Stimulated activated effector memory CD8-positive, alpha-beta T cell treated with anti-CD3 and anti-CD28 coated beads, Interleukin-12 subunit alpha, Interleukin-12 subunit beta, amount 100 ng/mL, for 72 hours (primary cell): ENCODE measurements at regions not wholly inside any gene's neighbourhood (a gene's known extent, or its start where the extent isn't known, plus 50 kb on each side); places are given as distances from the start of the nearest gene placed in this dataset.
A peak's percentile ranks its signal among the peaks of the same experiment; 100 is the strongest.
"Not testable (repeated sequence)": the region's sequence is repeated elsewhere in the genome, so short reads cannot be mapped to it uniquely, and the experiment has no call there.

Experiments used
- ATAC-seq: fragments of 150-1000 bp; cut with Tn5 transposase; 2 replicates; pipeline ENCODE4 v1.10.0; 2021
- DNase-seq, 2 donors: peaks; one replicate each; pipeline ENCODE4 v3.0.0; 2021 to 2022; ENCODE audit warnings: low spot score in 2 of 2
- H3K27ac Mint-ChIP-seq: one replicate; pipeline ENCODE4 v1.8.0; 2022; ENCODE audit warnings: mild to moderate bottlenecking, mixed read lengths
- H3K36me3 Mint-ChIP-seq: one replicate; pipeline ENCODE4 v1.8.0; 2022; ENCODE audit warnings: mild to moderate bottlenecking, mixed read lengths
- H3K4me1 Mint-ChIP-seq: one replicate; pipeline ENCODE4 v1.8.0; 2022; ENCODE audit warnings: mixed read lengths
- H3K4me3 Mint-ChIP-seq: one replicate; pipeline ENCODE4 v1.8.0; 2022; ENCODE audit warnings: mild to moderate bottlenecking, mixed read lengths
- H3K9me3 Mint-ChIP-seq: one replicate; pipeline ENCODE4 v1.8.0; 2022; ENCODE audit warnings: mixed read lengths

DNA sequence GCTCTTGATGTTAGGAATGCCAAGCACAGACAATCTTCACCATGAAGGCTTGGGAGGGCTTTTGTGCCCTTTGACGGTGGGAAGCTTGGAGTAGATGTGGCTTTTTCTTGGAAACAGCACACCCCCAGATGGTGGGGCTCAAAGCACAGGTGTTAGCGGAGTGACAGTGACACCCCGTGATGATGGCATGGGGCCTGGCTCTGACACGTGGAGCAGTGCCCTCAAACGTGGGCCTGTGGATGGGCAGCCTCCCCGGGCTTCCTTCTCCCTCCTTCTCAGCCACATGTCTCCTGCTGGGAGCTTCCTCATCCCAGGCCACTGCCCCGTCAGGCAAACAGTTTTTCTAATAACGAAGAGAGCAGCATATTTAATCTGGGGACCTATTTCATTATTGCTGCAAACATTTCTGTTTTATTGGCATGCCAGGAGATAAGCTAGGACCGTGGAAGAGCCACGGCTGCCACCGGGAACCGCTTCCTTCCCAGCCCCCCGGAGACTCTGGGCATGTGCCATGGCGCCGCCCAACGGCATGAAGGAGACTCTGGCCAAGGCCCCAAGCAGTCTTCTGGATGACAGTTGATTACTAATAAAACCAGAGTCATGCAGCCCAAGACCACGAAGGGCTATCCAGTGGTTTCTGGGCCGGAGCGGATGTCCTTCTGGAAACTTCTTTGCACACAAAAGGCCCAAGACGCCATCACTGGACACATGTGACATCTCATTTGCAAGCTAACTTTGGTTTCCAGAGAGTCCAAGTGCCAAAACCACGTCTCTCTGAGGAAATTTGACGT lies 280.3 kb upstream of the FOXF1 start:
- no peak overlapping the region for H3K4me3 Mint-ChIP-seq

GRCh38 chr16:86231321-86231995 lies 278.9 kb upstream of the FOXF1 start:
- H3K9me3 Mint-ChIP-seq, result no peaks in the 10 kb centered on the region
- H3K4me1 Mint-ChIP-seq, result no peaks in the 10 kb centered on the region
- ATAC-seq (no peak), DNase-seq (no peak)
- no peak overlapping the region for H3K27ac Mint-ChIP-seq
- H3K4me3 Mint-ChIP-seq, result no peak overlapping the region
- no peaks in the 10 kb centered on the region for H3K36me3 Mint-ChIP-seq

More for the DNA sequence above, 280.3 kb upstream of the FOXF1 start:
- DNase-seq, result no peak
- Mint-ChIP-seq H3K4me1 (no peaks in the 10 kb centered on the region), H3K9me3 (no peaks in the 10 kb centered on the region), H3K36me3 (no peaks in the 10 kb centered on the region), H3K27ac (no peak overlapping the region)
- no peak for ATAC-seq

GRCh38 chr16:86231996-86232350 lies 278.4 kb upstream of the FOXF1 start:
- Mint-ChIP-seq H3K4me1 (no peaks in the 10 kb centered on the region), H3K27ac (no peak overlapping the region), H3K4me3 (no peak overlapping the region), H3K9me3 (no peaks in the 10 kb centered on the region), H3K36me3 (no peaks in the 10 kb centered on the region)
- DNase-seq (no peak), ATAC-seq (no peak)

- ATAC-seq (no peak), DNase-seq (no peak)
- Mint-ChIP-seq H3K27ac (no peak overlapping the region), H3K36me3 (no peaks in the 10 kb centered on the region), H3K4me3 (no peak overlapping the region), H3K4me1 (no peaks in the 10 kb centered on the region), H3K9me3 (no peaks in the 10 kb centered on the region)
Observed at GRCh38 chr16:86232496-86232895, 277.8 kb upstream of the FOXF1 start.

DNA sequence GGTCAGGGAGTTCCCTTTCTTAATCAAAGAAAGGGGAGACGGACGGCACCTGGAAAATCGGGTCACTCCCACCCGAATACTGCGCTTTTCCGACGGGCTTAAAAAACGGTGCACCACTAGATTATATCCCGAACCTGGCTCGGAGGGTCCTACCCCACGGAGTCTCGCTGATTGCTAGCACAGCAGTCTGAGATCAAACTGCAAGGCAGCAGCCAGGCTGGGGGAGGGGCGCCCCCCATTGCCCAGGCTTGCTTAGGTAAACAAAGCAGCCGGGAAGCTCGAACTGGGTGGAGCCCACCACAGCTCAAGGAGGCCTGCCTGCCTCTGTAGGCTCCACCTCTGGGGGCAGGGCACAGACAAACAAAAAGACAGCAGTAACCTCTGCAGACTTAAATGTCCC lies 276.8 kb upstream of the FOXF1 start:
- not testable (repeated sequence) for H3K4me3 Mint-ChIP-seq, DNase-seq, H3K9me3 Mint-ChIP-seq, H3K36me3 Mint-ChIP-seq, ATAC-seq, H3K4me1 Mint-ChIP-seq, H3K27ac Mint-ChIP-seq

- DNase-seq (no peak), ATAC-seq (no peak)
- no peak overlapping the region for H3K27ac Mint-ChIP-seq
- H3K9me3 Mint-ChIP-seq, result no peaks in the 10 kb centered on the region
- H3K36me3 Mint-ChIP-seq, result no peaks in the 10 kb centered on the region
- no peaks in the 10 kb centered on the region for H3K4me1 Mint-ChIP-seq
- H3K4me3 Mint-ChIP-seq, result no peak overlapping the region
Observed at GRCh38 chr16:86239381-86239780, 270.9 kb upstream of the FOXF1 start.

DNA sequence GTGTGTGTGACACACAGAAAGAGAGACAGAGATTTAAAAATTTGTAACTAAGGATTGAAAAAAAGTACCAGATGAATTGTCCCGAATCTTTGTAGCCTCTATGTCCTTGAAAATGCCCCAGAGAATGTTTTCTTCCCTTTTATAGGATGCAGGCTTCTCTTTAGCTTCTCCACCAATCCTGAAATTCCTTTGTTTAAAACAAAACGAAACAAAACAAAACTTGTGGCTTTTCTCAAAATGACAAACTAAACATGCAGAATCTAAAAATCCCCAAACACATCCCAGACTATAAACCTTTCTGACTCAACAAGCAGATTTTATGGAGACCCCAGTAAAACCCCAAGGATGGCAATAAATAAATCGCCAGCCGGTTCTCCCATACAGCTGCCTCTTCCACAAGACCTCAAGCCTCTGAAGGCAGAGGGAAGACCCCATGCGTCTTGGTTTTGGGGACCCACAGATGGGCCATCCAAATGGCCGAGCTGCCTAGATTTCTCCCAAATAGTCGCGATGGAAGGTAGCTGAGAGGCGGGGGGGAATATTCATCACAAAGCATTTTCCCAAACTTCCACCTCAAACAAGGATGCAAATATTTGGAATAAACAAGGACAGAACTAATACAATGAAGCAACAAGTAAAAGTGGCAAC lies 269.5 kb upstream of the FOXF1 start:
- Mint-ChIP-seq H3K4me3 (no peak overlapping the region), H3K27ac (no peak overlapping the region), H3K36me3 (no peaks in the 10 kb centered on the region), H3K9me3 (no peaks in the 10 kb centered on the region), H3K4me1 (no peaks in the 10 kb centered on the region)
- no peak for ATAC-seq
- DNase-seq, result peak in 1 of 2 donors; percentile 29

GRCh38 chr16:86241681-86242080 lies 268.6 kb upstream of the FOXF1 start:
- H3K4me1 Mint-ChIP-seq, result no peaks in the 10 kb centered on the region
- ATAC-seq, result no peak
- no peak overlapping the region for H3K4me3 Mint-ChIP-seq
- H3K27ac Mint-ChIP-seq, result no peak overlapping the region
- no peaks in the 10 kb centered on the region for H3K36me3 Mint-ChIP-seq
- H3K9me3 Mint-ChIP-seq, result no peaks in the 10 kb centered on the region
- DNase-seq, result peak in 1 of 2 donors; percentile 7

- H3K4me3 Mint-ChIP-seq, result no peak overlapping the region
- ATAC-seq, result no peak
Observed at GRCh38 chr16:86242244-86243122, 267.8 kb upstream of the FOXF1 start.

DNA sequence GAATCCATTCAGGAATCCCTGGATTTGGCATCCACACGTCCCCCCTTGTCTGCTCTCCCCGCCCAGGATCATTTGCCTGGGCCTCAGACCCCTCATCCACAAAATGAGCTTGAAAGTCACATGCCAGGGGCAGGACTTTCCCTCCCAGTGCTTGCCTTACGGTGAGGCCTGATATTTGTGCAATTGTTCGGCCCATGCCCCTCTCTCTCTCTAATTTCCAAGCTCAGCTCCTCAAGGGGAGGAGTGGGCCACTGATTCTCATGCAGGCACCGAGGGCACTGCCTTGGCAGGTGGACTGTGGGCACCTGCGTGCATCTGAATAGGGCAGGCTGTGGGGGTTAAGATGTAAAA lies 267.2 kb upstream of the FOXF1 start:
- Mint-ChIP-seq H3K4me1 (no peaks in the 10 kb centered on the region), H3K9me3 (no peaks in the 10 kb centered on the region)

More at GRCh38 chr16:86242244-86243122, 267.8 kb upstream of the FOXF1 start:
- Mint-ChIP-seq H3K27ac (no peak overlapping the region), H3K9me3 (no peaks in the 10 kb centered on the region), H3K36me3 (no peaks in the 10 kb centered on the region), H3K4me1 (no peaks in the 10 kb centered on the region)
- DNase-seq, result peak in 1 of 2 donors; percentile 20

GRCh38 chr16:86243571-86244154 lies 266.7 kb upstream of the FOXF1 start:
- Mint-ChIP-seq H3K36me3 (no peaks in the 10 kb centered on the region), H3K4me1 (no peaks in the 10 kb centered on the region), H3K9me3 (no peaks in the 10 kb centered on the region), H3K27ac (no peak overlapping the region), H3K4me3 (no peak overlapping the region)
- peak in 1 of 2 donors; percentile 18 for DNase-seq
- ATAC-seq, result no peak

More for the DNA sequence above, 267.2 kb upstream of the FOXF1 start:
- H3K27ac Mint-ChIP-seq, result no peak overlapping the region
- ATAC-seq, result no peak
- H3K4me3 Mint-ChIP-seq, result no peak overlapping the region
- DNase-seq, result peak in 1 of 2 donors; percentile 33
- no peaks in the 10 kb centered on the region for H3K36me3 Mint-ChIP-seq

DNA sequence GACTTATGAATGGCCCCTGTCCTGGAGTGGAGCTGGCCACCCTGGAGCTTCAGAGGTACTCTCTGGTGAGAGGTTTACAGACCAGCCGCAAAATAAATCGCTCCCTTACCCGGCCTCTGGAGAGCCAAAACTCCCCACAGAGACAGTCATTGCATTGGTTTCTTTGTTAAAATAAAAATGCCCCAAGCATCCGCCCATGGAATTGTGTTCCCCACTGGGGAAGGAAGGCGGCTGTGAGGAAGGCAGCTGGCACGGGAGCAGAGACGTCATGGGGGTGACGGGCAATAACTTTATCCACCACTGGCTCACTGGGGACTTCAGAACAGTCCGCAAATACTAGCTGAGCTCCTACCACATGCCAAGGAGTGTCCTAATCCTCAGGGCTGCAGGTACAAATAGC lies 266.2 kb upstream of the FOXF1 start:
- H3K27ac Mint-ChIP-seq, result no peak overlapping the region
- H3K36me3 Mint-ChIP-seq, result no peaks in the 10 kb centered on the region
- no peaks in the 10 kb centered on the region for H3K4me1 Mint-ChIP-seq
- no peak overlapping the region for H3K4me3 Mint-ChIP-seq
- peak in 1 of 2 donors; percentile 17 for DNase-seq
- H3K9me3 Mint-ChIP-seq, result no peaks in the 10 kb centered on the region
- ATAC-seq, result no peak

DNA sequence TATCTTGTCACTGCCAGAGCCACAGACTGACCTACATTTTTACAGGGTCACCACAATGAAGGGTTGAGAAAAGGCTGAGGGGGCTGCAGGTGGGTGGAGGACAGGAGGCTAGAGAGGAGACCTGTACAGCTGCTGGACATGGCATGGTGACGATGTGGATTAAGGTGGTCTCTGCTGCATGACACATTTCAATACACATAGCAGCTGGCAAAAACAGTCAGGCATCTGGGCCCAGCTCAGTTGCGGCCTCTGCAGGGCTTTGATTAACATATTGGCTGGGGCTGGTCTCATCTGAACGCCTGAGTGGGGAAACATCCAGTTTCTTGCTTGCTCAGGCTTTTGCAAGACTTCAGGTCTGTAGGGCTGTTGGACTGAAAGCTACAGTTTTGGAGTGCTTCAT lies 265.4 kb upstream of the FOXF1 start:
- H3K9me3 Mint-ChIP-seq, result no peaks in the 10 kb centered on the region
- no peaks in the 10 kb centered on the region for H3K4me1 Mint-ChIP-seq
- no peak overlapping the region for H3K4me3 Mint-ChIP-seq
- no peaks in the 10 kb centered on the region for H3K36me3 Mint-ChIP-seq
- ATAC-seq (no peak), DNase-seq (peak in 1 of 2 donors; percentile 18)
- no peak overlapping the region for H3K27ac Mint-ChIP-seq

DNA sequence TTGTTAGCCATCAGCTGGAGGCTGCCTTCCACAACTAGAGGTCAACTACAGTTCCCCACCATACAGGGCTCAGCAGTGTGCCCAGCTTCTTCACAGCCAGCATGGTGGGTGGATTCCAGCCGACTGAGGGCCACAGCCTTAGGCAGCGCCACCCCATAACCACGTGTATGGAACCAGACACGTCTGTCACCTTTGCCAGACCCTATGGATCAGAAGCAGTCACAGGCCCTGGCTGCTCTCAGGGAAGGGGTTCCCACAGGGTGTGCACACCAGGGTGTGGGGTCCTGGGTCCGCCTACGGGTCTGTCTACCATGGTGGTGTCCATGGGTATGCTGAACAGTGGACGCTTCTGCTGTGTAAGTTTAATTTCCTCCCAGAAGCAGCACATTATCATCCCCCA lies 265.0 kb upstream of the FOXF1 start:
- no peaks in the 10 kb centered on the region for H3K4me1 Mint-ChIP-seq
- H3K4me3 Mint-ChIP-seq, result no peak overlapping the region
- no peak overlapping the region for H3K27ac Mint-ChIP-seq
- DNase-seq (no peak), ATAC-seq (no peak)
- H3K9me3 Mint-ChIP-seq, result no peaks in the 10 kb centered on the region
- H3K36me3 Mint-ChIP-seq, result no peaks in the 10 kb centered on the region

DNA sequence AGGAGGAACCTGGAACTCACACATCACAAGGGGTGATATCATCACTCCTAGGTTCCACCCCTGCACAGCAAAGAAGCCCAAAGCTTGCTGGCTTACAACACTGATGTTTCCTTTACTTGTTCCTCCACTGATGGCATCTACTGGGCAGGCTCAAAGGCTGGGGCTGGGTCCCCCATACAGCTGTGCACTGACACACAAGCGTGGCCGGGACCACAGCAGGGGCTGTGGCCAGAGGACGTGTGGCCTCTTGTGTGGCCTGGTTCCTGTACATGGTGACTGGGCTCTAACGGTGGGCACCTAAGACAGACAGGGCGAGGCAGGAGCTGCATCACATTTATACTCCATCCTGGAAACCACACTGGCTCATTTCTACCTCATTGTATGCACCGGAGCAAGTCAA lies 264.4 kb upstream of the FOXF1 start:
- H3K9me3 Mint-ChIP-seq, result no peaks in the 10 kb centered on the region
- no peak overlapping the region for H3K4me3 Mint-ChIP-seq
- DNase-seq (peak in 1 of 2 donors; percentile 38), ATAC-seq (no peak)
- H3K36me3 Mint-ChIP-seq, result no peaks in the 10 kb centered on the region
- H3K27ac Mint-ChIP-seq, result no peak overlapping the region
- no peaks in the 10 kb centered on the region for H3K4me1 Mint-ChIP-seq
